ENCODE measurements at regions not wholly inside any gene's neighbourhood (a gene's known extent, or its start where the extent isn't known, plus 50 kb on each side); places are given as distances from the start of the nearest gene placed in this dataset.

- no peak for DNase-seq (ENCODE audit: low read depth)
Observed at GRCh38 chr13:40168425-40169166, 497.8 kb downstream of the FOXO1 start.

GRCh38 chr13:40169476-40169875 lies 497.0 kb downstream of the FOXO1 start:
- DNase-seq (ENCODE audit: low read depth): no peak

GRCh38 chr13:40170091-40170490 lies 496.4 kb downstream of the FOXO1 start:
- DNase-seq (ENCODE audit: low read depth): no peak

- no peak for DNase-seq (ENCODE audit: low read depth)
Observed at GRCh38 chr13:40170982-40171381, 495.5 kb downstream of the FOXO1 start.

DNA sequence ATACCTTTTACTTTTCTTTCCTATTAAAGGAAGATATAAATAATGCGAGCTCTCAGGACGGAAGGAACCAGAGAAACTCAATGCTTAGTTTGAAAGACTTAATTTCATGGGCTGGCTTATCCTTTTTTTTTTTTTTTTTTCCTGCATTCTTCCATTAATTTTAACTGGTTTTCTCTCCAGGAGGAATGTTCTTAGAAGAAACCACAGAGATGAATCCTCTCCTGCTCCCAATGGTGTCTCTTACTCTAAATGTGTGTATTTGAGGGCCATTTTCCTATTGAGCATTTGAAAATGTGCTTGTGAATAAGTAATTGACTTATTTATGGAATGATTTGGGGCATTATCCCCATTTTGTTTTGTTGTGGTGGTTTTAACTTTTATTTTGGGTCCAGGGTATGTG lies 494.9 kb downstream of the FOXO1 start:
- no peak for DNase-seq (ENCODE audit: low read depth)

DNA sequence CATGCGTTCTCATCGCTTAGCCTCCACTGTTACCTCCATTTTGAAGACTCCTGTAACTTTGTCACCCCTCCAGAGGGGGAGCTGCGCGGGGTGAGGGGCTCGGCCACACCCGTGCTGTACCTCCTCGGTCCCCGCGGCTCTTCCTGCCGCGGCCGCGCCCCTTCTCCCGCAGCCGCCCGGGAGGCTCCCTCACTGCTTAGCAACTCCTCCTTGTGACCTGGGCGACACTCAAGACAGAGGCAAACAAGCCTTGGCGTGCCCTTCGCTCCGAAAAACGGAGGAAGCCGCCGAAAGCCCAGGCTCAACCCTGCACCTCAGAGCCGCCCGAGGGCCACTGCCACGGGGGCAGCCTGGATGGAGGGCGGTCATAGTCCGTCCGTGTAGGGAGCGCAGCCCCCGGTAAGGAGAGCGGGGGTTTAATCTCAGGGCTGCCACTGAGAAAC lies 494.3 kb downstream of the FOXO1 start:
- no peak for DNase-seq (ENCODE audit: low read depth)

DNA sequence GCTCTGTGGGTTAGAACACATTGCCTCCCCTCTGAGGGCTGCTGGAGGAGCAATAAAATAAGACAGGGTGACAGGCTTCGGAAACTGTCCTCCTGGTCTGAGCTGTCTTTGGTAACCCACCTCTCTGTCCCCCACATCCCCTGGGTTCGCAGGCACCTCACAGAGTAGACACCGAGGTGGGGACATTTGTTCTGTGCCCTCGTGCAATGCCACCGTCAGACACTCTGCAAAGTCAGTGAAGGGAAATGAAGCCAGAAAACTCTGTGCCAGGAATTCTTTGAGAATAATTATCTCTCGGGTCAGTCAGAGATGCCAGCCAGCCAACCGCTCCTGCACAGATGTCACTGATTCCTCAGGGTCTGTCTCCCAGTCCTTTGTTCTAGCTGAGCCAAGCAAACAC lies 493.6 kb downstream of the FOXO1 start:
- DNase-seq (ENCODE audit: low read depth): no peak

DNA sequence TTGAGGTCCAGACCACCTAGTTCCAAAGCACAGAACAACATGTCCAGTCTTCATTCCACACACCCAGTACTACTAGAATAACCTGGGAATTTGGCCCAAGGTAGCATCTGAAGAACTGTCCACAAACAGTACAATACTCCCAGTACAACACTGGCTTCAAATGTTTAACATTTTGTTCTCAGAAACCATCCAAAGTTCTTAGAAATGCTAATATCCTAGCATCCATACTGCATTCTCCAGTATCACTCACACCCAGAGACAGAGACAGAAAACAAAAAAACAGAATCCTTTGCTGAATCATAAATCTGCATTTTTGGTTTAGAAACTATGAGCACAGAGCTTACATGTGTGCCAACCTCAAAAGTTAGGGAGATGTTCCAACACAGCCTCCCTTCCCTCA lies 490.8 kb downstream of the FOXO1 start:
- no peak for DNase-seq (ENCODE audit: low read depth)

DNA sequence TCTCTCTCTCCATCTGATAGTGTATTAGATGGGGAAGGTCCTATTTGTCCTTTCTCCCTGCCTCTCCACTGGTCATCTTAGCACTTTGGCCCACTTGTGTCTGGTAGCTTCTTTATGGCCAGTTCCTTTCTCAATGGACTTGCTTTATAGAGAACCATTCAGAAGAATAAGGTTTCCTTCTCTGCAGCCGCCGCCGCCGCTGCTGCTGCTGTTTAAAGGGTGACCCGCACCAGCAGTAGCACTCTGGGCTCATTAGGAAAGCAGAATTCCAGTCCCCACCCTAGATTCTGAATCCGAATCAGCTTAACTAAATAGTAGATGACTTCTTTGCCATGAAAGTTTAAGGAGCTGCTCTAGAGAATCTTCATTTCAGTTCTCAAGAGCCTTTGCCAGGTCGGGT lies 490.2 kb downstream of the FOXO1 start:
- DNase-seq (ENCODE audit: low read depth): no peak

GRCh38 chr13:40178130-40178529 lies 488.3 kb downstream of the FOXO1 start:
- DNase-seq (ENCODE audit: low read depth): no peak

DNA sequence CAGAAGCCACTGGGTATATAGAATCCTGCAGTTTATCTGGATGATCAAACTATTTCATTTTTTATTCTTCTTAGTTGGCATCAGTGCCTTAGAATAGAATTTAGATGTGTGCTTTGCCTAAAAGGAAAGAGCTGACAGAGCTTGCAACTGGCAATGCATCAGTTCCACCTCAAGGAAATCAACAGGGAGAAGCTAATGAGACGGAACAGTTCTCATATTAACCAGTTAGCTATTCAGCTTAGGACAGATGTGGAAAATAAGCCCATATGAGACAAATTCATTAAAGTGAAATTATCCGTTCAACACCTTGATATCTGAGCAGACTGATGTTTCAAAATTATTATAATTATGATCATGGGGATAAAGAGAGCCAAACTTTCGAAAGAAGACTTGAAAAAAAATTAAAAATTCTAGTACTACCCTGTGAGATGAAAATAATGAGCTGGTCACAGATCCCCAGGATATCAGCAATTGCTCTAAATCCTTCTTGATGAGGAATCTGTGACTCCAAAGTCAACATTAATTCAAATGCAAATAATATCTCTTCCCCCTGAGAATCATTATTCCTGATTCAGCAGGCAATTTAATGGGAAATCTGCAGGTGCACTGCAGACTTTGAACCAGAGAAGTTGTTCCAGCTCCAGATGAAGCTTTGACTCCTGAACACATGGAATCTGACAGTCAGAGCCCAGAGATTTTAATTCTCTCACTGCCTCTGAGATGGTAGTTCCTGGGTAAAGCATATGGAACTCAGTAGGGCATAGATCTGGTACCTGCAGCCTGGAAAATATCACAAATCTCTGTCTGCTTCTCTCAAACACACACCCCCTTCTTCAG lies 486.8 kb downstream of the FOXO1 start:
- no peak for DNase-seq (ENCODE audit: low read depth)

GRCh38 chr13:40180776-40181175 lies 485.7 kb downstream of the FOXO1 start:
- DNase-seq (ENCODE audit: low read depth): no peak

DNA sequence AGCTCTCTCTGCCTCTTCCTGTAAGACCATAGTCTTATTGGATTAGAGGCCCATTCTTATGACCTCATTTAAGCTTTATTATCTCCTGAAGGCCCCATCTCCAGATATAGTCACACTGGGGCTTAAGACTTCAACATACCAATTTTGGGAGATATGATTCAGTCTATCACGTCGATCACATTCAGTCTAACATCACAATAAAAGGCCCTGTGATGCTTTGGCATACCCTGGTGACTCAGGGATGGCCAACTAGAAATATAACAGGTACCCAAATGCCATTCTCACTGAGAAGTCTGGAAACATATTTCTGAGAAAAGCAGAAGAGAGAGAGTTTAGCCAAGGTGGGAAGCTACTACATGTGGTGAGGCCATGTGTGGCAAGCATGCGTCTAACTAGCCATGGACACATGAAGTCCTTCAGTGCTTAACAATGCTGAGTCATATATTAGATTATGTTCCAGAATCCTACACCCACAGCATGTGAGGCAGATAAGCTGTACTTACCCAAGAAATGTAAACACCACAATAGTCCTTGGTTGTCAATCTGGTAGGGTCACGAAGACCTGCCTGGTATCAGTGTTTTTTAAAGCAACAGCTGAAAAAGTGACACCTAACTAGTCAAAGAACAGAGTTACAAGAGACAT lies 485.1 kb downstream of the FOXO1 start:
- DNase-seq (ENCODE audit: low read depth): no peak

GRCh38 chr13:40182591-40182990 lies 483.9 kb downstream of the FOXO1 start:
- no peak for DNase-seq (ENCODE audit: low read depth)

GRCh38 chr13:40185414-40185813 lies 481.0 kb downstream of the FOXO1 start:
- no peak for DNase-seq (ENCODE audit: low read depth)

DNA sequence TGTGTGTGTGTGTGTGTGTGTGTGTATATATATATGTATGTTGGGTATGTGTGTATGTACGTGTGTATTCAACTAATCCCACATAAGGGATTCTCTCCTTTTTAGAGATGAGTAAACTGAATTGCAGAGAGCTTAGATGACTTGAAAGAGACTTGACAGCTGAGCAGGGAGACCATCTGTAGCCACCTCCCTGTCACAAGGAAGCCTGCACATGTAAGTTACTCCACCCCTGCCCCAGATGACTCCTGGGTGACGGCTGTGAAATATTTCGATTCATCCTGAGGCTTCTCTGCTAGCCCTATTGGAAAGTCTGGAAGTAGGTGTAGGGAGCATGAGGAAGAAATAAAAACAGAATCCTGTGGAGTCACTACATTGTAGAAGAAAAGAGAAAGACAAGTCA lies 480.4 kb downstream of the FOXO1 start:
- no peak for DNase-seq (ENCODE audit: low read depth)

DNA sequence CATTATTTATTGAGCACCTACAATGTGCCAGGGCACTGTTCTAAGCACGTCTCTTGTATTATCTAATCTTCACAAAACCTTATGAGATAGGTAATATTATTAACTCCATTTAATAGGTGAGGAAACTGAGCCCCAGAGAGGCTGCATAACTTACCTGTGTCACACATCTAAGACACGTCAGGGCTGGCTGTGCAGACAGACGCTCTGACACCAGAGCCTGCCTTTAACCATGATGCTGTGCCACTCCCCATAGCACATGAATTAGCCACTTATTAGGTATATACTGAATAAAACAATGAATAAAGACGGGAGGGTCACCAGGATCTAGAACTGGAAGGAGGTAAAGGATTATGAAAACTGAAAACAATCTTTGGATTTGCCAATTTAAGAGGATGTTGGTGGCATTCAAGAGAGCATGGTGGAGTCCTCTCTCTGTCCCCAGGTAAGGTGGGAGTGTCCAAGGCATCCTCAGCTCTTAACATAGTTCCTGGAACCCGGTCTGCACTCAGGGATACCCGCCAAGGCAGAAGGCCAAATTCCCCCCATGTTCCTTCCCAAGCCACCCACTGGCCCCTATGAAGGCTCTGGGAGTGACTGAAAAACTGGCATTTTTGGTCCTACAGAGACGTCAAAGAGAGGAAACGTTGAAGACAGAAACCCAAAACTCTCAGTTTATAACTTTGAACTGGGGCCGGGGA lies 479.7 kb downstream of the FOXO1 start:
- DNase-seq (ENCODE audit: low read depth): no peak

- no peak for DNase-seq (ENCODE audit: low read depth)
Observed at GRCh38 chr13:40187324-40187795, 479.1 kb downstream of the FOXO1 start.

DNA sequence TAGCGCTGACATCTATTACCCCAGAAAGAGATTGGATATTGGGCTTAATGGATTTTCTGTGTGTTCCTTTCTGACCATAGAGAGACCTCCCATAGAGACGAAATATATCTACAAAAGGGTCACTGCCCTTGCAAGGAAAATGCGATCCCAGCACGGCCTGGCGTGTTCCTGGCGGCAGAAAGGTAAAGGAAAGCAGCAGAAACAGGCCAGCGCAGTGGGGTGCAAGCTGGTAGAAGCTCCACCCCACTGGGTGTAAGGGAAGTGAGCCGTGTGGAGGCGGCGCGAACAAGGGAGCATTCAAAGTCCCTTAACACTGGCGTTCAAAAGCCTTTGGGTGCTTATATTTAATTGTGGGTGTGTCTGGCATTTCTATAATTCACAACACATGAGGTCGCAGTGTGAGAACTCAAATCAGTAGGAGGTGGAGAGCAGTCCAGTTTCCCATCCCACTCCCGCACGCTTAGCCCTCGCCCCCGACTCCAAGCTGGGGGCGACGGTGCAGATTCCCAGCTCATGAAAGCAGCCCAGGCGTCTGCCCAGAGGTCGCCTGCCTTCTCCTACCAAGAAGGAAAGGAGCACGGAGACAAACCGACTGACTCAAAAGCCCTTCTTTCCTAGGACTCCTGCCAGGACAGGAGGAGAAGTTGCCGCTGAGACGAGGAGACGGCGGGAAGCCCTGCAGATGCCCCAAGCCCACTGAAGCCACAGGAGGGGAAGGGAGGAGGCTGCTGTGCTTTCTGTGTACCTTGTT lies 478.4 kb downstream of the FOXO1 start:
- DNase-seq (ENCODE audit: low read depth): no peak

- DNase-seq (ENCODE audit: low read depth): no peak
Observed at GRCh38 chr13:40189426-40189825, 477.0 kb downstream of the FOXO1 start.

Data from forelimb muscle (tissue), 1 donor.